Pancreas (tissue), 10 donors: ENCODE measurements at regions not wholly inside any gene's neighbourhood (a gene's known extent, or its start where the extent isn't known, plus 50 kb on each side); places are given as distances from the start of the nearest gene placed in this dataset.

Source experiments
- ATAC-seq, 4 donors: fragments of 200-7000 bp; cut with Tn5 transposase; one replicate each; pipeline versions ENCODE4 v1.8.0 to v1.9.1; 2020; ENCODE audit warnings: mild to moderate bottlenecking in 4 of 4, moderate library complexity in 4 of 4
- DNase-seq, 6 donors: peaks; one replicate each; pipeline ENCODE4 v3.0.0-alpha.2; 2020
- FAIRE-seq: peaks from 2 replicates; lab custom pipeline; 2012; peaks lifted over from hg19 to GRCh38; lab: Jason Lieb, UNC
- H3K27ac ChIP-seq, 4 donors: fragments of 200-600 bp; sonication (generic); 1 replicate in 3 of 4; 2 replicates in 1 of 4; pipeline versions ENCODE4 v1.5.0 to v1.8.0; 2020
- H3K27me3 ChIP-seq, 4 donors: fragments of 200-600 bp; one replicate each; pipeline ENCODE4 v1.8.0; 2021
- H3K36me3 ChIP-seq, 3 donors: fragments of 200-600 bp; sonication (generic) in 1 of 3; one replicate each; pipeline versions ENCODE4 v1.5.0 to v1.8.0; 2020 to 2021
- H3K4me1 ChIP-seq, 3 donors: fragments of 200-600 bp; one replicate each; pipeline ENCODE4 v1.8.0; 2021
- H3K4me3 ChIP-seq, 4 donors: fragments of 200-600 bp; sonication (generic) in 2 of 4; one replicate each; pipeline versions ENCODE4 v1.5.0 to v1.8.0; 2020 to 2021
- H3K9me3 ChIP-seq, 4 donors: fragments of 200-600 bp; one replicate each; pipeline ENCODE4 v1.8.0; 2021
- WGBS, 2 donors: extraction: QIAGEN DNeasy Blood & Tissue Kit; methylation state at CpG; one replicate each; pipeline ENCODE4 v1.1.7; 2013; 5-methylcytosine and 5-hydroxymethylcytosine counted together
- intact Hi-C, 3 donors: fragments of 100-400 bp; cut with DNase I; formaldehyde crosslinking; loops; one replicate each; pipeline versions ENCODE4 v1.11.1 to v1.14.2; 2022
- TF ChIP-seq, protein P1 (sequence below), 4 donors: fragments of 200-600 bp; sonication (generic) in 3 of 4; IDR thresholded peaks; one replicate each; pipeline versions ENCODE4 v1.5.0 to v1.8.0; 2021; ENCODE audit warnings: antibody characterized with exemption in 4 of 4
- donor health status: healthy with polysubstance abuse.
- donor health status: DM: no; HTN: no; CAD: no; lungs with moderate emphysema.
- donor health status: DM: no; HTN: no; CAD: no.
- donor health status: control.
- donor health status: control.
- donor health status: Bipolar disorder and iron deficiency.
- donor health status: DM: yes; HTN: yes; CAD: no.
- donor health status: DM: no; HTN: no; CAD: no.
- donor health status: DM: no; HTN: no; CAD: no.
- donor health status: DM: yes; HTN: yes; CAD: no.

DNA sequence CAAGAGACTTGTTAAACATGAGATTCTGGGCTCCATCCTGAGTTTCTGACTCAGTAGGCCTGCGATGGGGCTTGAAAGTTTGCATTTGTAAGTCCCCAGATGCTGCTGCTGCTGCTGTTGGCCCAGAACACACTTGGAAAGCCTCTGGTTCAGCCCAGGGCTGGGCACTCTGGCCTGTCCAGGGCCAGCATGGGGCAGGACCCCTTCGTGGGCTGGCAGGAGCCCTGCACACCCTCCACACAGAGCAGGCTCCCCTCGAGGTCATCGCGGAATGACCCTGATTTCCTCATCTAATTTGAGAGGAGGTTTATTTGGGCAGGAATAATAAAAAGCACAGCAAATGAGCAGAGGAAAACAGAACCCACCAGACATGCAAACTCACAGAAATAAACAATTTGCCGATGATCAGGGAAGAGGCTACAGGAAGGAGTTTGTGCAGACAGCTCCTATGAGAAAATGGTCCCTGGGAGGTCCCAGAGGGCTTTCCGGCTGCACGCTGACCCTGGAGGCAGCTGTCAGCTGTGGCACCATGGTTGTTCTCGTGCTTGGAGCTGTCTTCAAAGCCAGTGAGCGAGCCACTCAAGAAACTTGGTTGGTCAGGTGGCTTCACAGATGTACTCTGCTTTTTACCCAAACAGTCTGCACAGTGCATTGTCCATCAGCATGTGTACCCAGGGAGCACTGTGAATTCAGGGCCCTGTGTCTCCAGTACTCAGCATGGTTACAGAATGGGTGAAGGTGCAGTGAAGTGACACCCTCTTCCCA is 119.3 kb downstream of the GLI2 start:
- WGBS, 2 donors = 72 to 81% methylated on average over 10 of the region's 10 CpGs
- Histone ChIP-seq H3K36me3 (no peaks in the 10 kb centered on the region), H3K9me3 (no peaks in the 10 kb centered on the region), H3K4me3 (no peak overlapping the region), H3K27ac (no peak overlapping the region), H3K4me1 (no peaks in the 10 kb centered on the region), H3K27me3 (no peaks in the 10 kb centered on the region)
- ATAC-seq = no peak
- no peak for DNase-seq
- intact Hi-C loops = no loop called here
- no peak for FAIRE-seq
- TF ChIP-seq, protein P1, sequence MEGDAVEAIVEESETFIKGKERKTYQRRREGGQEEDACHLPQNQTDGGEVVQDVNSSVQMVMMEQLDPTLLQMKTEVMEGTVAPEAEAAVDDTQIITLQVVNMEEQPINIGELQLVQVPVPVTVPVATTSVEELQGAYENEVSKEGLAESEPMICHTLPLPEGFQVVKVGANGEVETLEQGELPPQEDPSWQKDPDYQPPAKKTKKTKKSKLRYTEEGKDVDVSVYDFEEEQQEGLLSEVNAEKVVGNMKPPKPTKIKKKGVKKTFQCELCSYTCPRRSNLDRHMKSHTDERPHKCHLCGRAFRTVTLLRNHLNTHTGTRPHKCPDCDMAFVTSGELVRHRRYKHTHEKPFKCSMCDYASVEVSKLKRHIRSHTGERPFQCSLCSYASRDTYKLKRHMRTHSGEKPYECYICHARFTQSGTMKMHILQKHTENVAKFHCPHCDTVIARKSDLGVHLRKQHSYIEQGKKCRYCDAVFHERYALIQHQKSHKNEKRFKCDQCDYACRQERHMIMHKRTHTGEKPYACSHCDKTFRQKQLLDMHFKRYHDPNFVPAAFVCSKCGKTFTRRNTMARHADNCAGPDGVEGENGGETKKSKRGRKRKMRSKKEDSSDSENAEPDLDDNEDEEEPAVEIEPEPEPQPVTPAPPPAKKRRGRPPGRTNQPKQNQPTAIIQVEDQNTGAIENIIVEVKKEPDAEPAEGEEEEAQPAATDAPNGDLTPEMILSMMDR (IDR thresholded peaks at IDR 0.05) = no peak

DNA sequence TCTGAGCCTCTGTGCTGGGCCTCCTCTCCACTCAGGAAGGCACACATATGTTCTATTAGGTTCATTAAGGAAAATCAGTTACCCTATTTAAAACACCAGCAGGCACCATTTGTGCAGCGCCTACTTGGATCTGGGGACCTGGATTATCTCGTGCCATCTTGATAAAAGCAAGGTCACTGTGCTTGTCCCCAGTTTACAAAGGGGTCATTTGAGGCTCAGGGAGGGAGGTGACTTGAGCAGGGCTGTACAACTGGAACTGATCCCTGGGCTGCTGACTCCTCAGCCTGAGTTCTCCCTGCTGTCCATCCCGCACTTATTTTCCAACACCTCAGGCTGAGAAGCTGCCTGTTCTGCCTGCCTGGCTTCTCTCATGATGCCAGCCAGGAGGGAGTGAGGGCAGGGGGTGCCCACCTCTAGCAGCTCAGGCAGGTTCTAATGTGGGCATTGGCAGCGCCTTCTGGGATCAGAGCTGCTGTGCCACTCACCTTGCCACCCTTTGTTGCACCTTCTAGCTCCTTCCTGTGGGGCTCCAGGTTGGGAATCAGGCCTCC is 120.3 kb downstream of the GLI2 start:
- no peak for ATAC-seq
- H3K27me3 ChIP-seq = no peaks in the 10 kb centered on the region
- WGBS, 2 donors = 69 to 82% methylated on average over 4 of the region's 4 CpGs
- no peak overlapping the region for H3K4me3 ChIP-seq
- H3K36me3 ChIP-seq = no peaks in the 10 kb centered on the region
- FAIRE-seq = no peak
- H3K9me3 ChIP-seq = no peaks in the 10 kb centered on the region
- no peak for DNase-seq
- TF ChIP-seq, protein P1 (IDR thresholded peaks at IDR 0.05) = no peak
- no peaks in the 10 kb centered on the region for H3K4me1 ChIP-seq
- H3K27ac ChIP-seq = no peak overlapping the region
- intact Hi-C loops = no loop called here

DNA sequence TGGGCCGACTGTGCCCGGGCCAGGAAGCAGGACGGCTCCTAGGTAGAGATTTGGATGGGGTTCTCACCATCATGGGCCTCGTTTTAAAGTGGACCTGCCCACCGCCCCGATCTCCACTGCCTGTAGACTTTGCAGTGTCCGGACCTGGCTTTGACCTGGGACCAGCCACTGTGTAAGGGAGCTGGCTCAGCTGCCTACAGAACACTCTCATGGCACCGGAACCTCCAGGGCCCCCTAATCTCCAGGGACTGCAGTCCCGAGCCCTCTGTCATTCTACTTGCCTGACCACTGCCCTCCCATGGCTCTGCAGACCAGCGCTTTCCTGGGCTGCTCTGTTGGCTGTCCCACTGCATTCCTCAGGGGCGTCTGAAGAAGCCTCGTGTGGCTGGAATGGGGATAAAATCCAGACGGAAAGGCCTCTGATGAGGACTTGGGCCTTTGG is 120.8 kb downstream of the GLI2 start:
- H3K4me1 ChIP-seq = no peaks in the 10 kb centered on the region
- TF ChIP-seq, protein P1 (IDR thresholded peaks at IDR 0.05) = no peak
- ATAC-seq (no peak), FAIRE-seq (no peak), DNase-seq (peak in 1 of 6 donors; percentile 34)
- intact Hi-C loops = no loop called here
- no peaks in the 10 kb centered on the region for H3K36me3 ChIP-seq
- H3K27me3 ChIP-seq = no peaks in the 10 kb centered on the region
- WGBS, 2 donors = 82 to 91% methylated on average over 13 of the region's 13 CpGs
- no peak overlapping the region for H3K4me3 ChIP-seq
- H3K27ac ChIP-seq = no peak overlapping the region
- H3K9me3 ChIP-seq = no peaks in the 10 kb centered on the region

DNA sequence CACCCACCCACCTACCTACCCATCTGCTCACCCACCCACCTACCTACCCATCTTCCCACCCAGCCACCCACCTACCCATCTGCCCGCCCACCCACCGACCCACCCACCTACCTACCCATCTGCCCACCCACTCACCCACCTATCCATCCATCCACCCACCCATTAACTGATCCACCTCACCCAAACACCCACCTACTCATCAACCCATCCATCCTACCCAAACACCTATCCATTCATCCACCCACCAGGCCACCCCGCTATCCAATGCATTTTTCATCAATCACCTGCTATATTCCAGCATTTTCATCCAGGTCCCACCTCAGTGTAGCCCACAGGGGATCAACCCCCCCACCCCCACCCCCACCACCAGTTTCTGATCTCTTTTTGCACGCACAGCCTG is 121.8 kb downstream of the GLI2 start:
- Histone ChIP-seq H3K27me3 (no peaks in the 10 kb centered on the region), H3K9me3 (no peaks in the 10 kb centered on the region), H3K36me3 (no peaks in the 10 kb centered on the region), H3K4me1 (no peaks in the 10 kb centered on the region), H3K27ac (no peak overlapping the region), H3K4me3 (no peak overlapping the region)
- no peak for ATAC-seq
- no peak for FAIRE-seq
- 84 to 96% methylated on average over 4 of the region's 4 CpGs for WGBS, 2 donors
- intact Hi-C loops = no loop called here
- DNase-seq = no peak
- TF ChIP-seq, protein P1 (IDR thresholded peaks at IDR 0.05) = no peak

DNA sequence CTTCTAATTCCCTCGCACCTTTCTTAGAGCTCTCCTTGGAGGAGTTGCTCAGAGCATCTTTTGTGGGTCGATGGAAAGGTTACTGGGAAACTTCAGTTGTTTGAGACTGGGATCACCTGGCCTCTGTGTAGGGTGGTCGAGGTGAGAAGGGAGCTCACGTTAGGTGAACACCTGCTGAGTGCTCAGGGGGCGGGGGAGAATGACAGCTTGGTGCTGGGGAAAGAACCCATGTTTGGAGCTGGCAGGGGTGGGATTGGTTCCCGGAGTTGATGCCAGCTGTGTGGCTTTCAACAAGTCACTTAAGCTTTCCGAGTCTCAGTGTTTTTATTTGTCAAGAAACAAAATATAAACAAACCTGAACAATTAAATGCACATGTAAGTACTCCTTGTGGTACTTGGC is 122.3 kb downstream of the GLI2 start:
- Histone ChIP-seq H3K4me1 (no peaks in the 10 kb centered on the region), H3K36me3 (no peaks in the 10 kb centered on the region), H3K27me3 (no peaks in the 10 kb centered on the region), H3K4me3 (no peak overlapping the region), H3K27ac (no peak overlapping the region), H3K9me3 (no peaks in the 10 kb centered on the region)
- 73 to 83% methylated on average over 7 of the region's 7 CpGs for WGBS, 2 donors
- intact Hi-C loops = no loop called here
- TF ChIP-seq, protein P1 (IDR thresholded peaks at IDR 0.05) = no peak
- ATAC-seq = no peak
- no peak for DNase-seq
- no peak for FAIRE-seq
